ENCODE measurements at regions not wholly inside any gene's neighbourhood (a gene's known extent, or its start where the extent isn't known, plus 50 kb on each side); places are given as distances from the start of the nearest gene placed in this dataset.

DNA sequence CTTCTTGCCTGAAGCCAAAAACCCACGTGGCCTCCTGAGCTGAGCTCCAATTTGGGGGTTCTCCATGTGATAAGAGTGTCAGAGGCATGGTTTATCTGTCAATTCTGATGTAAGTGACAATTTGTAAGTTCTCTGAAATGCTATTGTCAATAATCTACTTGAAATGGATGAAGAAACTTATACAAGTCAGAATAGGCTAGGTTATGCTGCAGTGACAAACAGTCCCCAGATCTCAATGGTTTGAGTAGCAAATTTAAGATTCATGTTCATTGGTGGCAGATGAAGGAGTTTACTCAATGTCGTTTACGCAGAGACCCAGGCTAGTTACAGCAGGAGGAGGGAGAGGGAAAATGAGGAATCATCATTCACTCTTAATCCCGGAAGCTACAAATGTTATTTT, 352.4 kb downstream of the KIF16B start:
- no peak for DNase-seq (ENCODE audit: low read depth)
- H3K4me3 ChIP-seq (replicated peaks; ENCODE audit: low read depth, low read length): no peak overlapping the region
- TF ChIP-seq CTCF (IDR thresholded peaks at IDR 0.05; ENCODE audit: low read length, missing control alignments): no peak

DNA sequence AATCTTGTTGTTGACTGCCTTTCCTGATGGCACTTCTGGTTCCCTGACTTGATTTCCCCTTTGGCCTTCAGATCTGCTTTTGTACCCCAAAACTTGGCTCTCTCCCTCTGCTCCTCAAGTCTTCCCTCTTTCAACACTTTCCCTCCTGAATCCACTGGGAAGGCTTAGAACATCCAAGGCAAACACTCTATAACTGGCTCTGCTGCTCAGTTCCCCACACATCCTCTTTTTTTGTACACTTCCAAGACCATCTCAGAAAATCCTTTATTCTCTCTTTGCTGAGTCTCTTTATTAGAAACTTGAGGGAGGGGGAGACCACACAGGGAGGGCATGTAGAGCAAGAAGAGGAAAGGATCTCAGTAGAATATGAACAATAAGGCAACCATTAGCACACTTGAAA, 354.1 kb downstream of the KIF16B start:
- H3K4me3 ChIP-seq (replicated peaks; ENCODE audit: low read depth, low read length): no peak overlapping the region
- DNase-seq (ENCODE audit: low read depth): no peak
- no peak for TF ChIP-seq CTCF (IDR thresholded peaks at IDR 0.05; ENCODE audit: low read length, missing control alignments)

- H3K4me3 ChIP-seq (replicated peaks; ENCODE audit: low read depth, low read length): no peak overlapping the region
- no peak for DNase-seq (ENCODE audit: low read depth)
- TF ChIP-seq CTCF (IDR thresholded peaks at IDR 0.05; ENCODE audit: low read length, missing control alignments): no peak
Observed at GRCh38 chr20:16216914-16217230, 356.4 kb downstream of the KIF16B start.

- no peak for DNase-seq (ENCODE audit: low read depth)
- no peak for TF ChIP-seq CTCF (IDR thresholded peaks at IDR 0.05; ENCODE audit: low read length, missing control alignments)
- no peak overlapping the region for H3K4me3 ChIP-seq (replicated peaks; ENCODE audit: low read depth, low read length)
Observed at GRCh38 chr20:16216227-16216913, 356.9 kb downstream of the KIF16B start.

- H3K4me3 ChIP-seq (replicated peaks; ENCODE audit: low read depth, low read length): no peak overlapping the region
- no peak for TF ChIP-seq CTCF (IDR thresholded peaks at IDR 0.05; ENCODE audit: low read length, missing control alignments)
- no peak for DNase-seq (ENCODE audit: low read depth)
Observed at GRCh38 chr20:16215041-16215440, 358.2 kb downstream of the KIF16B start.

DNA sequence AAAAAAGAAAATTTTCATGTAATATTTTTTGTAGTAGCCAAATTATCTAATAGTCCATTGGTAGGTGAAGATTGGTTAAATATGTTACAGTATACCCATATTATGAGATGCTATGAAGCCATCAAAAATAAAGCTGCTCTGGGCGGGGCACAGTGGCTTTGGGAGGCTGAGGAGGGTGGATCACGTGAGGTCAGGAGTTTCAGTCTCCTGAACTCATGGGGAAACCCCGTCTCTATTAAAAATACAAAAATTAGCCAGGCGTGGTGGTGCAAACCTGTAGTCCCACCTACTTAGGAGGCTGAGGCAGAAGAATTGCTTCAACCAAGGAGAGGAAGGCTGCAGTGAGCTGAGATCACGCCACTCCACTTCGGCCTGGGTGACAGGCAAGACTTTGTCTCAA, 360.5 kb downstream of the KIF16B start:
- H3K4me3 ChIP-seq (replicated peaks; ENCODE audit: low read depth, low read length): no peak overlapping the region
- no peak for TF ChIP-seq CTCF (IDR thresholded peaks at IDR 0.05; ENCODE audit: low read length, missing control alignments)
- DNase-seq (ENCODE audit: low read depth): no peak

DNA sequence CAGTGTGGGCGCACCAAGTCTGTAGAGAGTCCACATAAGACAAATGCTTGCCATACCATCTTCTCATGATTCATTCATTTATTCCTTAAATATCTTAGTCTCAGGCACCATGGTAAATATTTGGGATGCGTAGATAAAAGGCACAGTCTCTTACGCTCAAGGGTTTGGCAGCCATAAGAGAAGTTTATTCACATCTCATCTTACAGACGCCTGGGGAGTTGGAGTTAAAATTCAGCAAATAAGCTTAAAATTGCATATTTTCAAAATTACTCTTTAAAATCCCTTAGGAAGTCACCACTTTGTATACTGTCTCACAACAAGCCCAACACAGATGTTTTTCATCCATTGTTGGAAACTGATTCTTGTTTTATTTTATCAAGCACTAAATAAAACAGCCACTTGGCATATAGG, 363.3 kb downstream of the KIF16B start:
- TF ChIP-seq CTCF (IDR thresholded peaks at IDR 0.05; ENCODE audit: low read length, missing control alignments): no peak

More for the DNA sequence above, 363.3 kb downstream of the KIF16B start:
- H3K4me3 ChIP-seq (replicated peaks; ENCODE audit: low read depth, low read length): no peak overlapping the region
- no peak for DNase-seq (ENCODE audit: low read depth)
